GM19023 (cell line): ENCODE measurements at regions not wholly inside any gene's neighbourhood (a gene's known extent, or its start where the extent isn't known, plus 50 kb on each side); places are given as distances from the start of the nearest gene placed in this dataset.
"Not testable (repeated sequence)": the region's sequence is repeated elsewhere in the genome, so short reads cannot be mapped to it uniquely, and the experiment has no call there.

ENCODE experiments used
- ATAC-seq: cut with Tn5 transposase; IDR thresholded peaks from one replicate; pipeline ENCODE4 v1.9.1; 2021; ENCODE audit warnings: mild to moderate bottlenecking, moderate library complexity; ENCODE audit not compliant: unreplicated experiment

GRCh38 chr4:101421386-101421785 lies 74.1 kb upstream of the PPP3CA start:
- ATAC-seq, result no peak

- ATAC-seq, result no peak
Observed at GRCh38 chr4:101420661-101421060, 73.3 kb upstream of the PPP3CA start.

DNA sequence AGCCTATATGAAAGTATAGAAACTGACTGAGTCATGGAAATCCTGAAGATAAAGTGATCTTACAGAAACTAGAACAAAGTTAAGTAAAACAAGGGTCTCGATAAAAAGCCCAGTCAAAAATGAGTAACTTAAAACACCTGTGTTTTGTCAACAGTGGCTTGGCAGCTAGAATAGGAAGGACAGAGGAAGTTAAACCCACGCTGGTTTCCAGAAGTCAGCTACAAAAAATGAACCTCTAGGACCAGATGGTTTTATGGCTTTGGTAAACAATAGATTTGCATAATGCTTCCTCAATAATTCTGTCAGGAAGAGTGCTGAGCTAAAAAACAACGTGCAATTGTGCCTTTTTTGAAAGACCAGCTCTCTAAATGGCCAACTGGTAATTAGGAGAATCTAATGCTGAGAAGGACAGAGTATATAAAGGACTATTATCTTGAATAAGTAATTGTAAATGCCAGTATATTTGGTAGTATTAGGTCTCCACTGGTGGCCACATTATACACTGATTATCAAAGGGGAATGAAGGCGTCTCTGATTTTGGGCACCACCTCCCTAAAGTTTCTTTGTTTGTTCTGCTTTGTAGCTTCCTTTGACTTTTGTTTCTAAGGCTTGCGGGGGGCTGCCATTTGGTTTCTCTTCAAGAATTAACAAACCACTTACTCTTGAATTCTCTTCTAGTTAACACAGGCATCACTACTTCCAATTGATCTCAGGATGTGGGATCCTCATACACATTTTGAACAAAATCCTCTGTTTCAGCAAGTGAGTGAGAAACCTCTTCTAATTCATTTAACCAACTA lies 72.2 kb upstream of the PPP3CA start:
- peak; percentile 81 for ATAC-seq

DNA sequence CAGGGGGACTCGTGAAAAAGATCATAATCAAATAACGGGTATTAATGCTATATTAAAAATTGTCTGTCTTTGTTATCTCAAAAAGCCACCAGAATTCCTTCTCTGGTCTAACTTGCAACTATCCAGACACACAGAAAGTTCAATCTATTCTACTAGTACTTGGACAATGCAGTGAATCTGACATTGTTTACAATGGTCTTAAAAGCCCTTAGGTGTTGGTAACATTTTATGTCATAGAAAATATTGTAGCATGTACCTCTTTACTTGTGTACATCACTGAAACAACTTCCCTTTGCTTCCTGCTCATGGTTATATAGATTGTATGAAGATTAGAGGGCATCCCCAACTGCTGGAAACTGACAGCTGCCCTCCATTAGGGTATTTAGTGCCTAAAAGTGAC lies 71.1 kb upstream of the PPP3CA start:
- no peak for ATAC-seq

GRCh38 chr4:101418055-101418454 lies 70.7 kb upstream of the PPP3CA start:
- peak; percentile 55 for ATAC-seq

DNA sequence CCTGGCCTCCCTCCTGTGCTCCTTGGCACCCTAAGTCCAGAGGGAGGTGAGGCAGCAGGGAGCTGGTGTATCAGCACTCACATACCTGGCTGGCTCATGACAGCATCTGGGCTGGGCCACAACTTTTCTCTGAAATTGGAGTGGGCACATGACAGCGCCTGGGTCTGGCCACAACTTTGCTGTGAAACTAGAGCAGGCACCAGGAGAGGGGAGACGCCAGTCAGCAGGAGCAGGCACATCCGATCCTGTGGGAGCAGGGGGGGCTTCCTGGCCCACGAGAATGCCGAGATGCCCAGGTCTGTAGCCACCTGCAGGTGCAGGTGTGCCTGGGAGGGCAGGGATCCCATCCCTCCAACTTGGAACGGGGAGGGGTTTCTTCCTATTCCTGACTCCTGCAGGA lies 69.7 kb upstream of the PPP3CA start:
- no peak for ATAC-seq

GRCh38 chr4:101415962-101416361 lies 68.6 kb upstream of the PPP3CA start:
- ATAC-seq, result no peak

- no peak for ATAC-seq
Observed at GRCh38 chr4:101414496-101414895, 67.2 kb upstream of the PPP3CA start.

DNA sequence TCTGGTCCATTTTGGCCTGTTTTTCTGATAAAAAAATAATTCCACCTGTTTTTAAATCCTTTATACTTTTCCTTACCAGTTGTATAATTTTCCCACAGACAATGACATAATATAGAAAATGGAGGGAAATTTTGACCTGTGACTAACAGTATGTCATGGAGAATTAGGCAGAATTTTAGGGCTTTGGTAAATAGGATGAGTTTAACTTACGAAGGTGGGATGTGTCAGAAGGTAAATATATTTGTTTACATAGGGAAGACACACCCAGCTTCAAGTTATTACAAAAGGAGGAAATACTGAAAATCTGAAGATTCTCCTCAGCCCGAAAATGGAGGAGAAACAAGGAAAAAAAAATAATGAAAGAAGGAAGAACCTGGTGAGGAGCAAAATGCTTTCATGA lies 64.6 kb upstream of the PPP3CA start:
- ATAC-seq, result no peak

DNA sequence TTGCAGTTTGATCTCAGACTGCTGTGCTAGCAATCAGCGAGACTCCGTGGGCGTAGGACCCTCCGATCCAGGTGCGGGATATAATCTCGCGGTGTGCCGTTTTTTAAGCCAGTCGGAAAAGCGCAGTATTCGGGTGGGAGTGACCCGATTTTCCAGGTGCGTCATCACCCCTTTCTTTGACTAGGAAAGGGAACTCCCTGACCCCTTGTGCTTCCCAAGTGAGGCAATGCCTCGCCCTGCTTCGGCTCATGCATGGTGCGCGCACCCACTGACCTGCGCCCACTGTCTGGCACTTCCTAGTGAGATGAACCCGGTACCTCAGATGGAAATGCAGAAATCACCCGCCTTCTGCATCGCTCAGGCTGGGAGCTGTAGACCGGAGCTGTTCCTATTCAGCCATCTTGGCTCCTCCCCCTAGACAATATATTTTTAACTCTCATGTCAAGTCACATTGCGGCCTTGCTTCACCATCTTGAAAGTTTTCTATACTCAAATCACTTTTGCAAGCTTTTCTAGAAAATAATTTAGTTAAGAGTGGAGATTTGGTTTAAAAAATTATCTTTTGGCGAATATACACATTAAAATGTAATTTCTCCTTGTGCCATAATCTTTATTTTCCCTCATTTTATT lies 64.1 kb upstream of the PPP3CA start:
- ATAC-seq, result not testable (repeated sequence)

GRCh38 chr4:101400096-101400495 lies 52.8 kb upstream of the PPP3CA start:
- ATAC-seq, result no peak

- no peak for ATAC-seq
Observed at GRCh38 chr4:101398807-101399206, 51.5 kb upstream of the PPP3CA start.
